NCI-H524 treated with DMSO at 0.1 percent for 48 hours (cell line): ENCODE measurements at regions not wholly inside any gene's neighbourhood (a gene's known extent, or its start where the extent isn't known, plus 50 kb on each side); places are given as distances from the start of the nearest gene placed in this dataset.

Experiments used
- DNase-seq: peaks from one replicate; lab custom pipeline; 2025; lab: John Stamatoyannopoulos, UW

GRCh38 chr19:28934631-28935030 is 278.3 kb downstream of the UQCRFS1 start:
- no peak for DNase-seq

GRCh38 chr19:28933039-28933438 is 279.9 kb downstream of the UQCRFS1 start:
- no peak for DNase-seq

DNA sequence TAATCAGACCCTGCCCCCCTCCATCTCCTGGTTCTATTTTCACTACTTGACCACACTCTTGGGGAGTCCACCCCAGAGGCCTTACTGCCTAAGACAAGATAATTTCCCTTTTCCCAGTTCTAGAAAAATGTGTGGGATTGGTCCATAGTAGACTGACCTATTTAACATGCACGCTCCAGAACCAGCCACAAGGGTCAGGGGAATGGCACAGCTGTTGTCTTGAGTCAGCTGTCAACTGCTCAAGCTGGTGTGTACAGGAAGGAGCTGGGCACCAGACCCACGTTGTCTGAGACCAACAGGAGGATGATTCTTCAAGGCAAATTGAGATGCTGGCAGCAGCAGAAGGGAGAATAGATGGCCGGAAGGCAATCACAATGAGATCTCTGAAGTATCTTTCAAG is 280.5 kb downstream of the UQCRFS1 start:
- no peak for DNase-seq

- no peak for DNase-seq
These were observed 283.9 kb downstream of the UQCRFS1 start for GRCh38 chr19:28929006-28929405.

DNA sequence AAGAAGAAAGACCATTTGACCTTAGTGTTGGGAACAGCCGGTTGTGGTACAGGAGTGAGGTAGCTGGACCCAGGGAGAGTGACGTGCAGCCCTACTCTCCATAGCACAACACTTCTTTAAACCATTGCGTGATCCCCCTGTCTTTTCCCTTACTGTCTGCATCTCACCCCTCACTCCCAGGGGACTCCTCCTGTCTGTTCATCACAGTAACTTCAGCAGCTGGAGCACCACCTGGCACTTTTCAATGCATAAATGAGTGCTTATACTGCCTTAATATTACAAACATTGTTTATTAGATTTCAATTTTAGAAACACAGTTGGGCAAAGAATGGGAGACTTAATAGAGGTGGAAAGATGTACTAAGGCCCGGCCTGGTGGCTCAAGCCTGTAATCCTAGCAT is 285.5 kb downstream of the UQCRFS1 start:
- DNase-seq: no peak

- no peak for DNase-seq
These were observed 292.5 kb downstream of the UQCRFS1 start for GRCh38 chr19:28920269-28921066.

DNA sequence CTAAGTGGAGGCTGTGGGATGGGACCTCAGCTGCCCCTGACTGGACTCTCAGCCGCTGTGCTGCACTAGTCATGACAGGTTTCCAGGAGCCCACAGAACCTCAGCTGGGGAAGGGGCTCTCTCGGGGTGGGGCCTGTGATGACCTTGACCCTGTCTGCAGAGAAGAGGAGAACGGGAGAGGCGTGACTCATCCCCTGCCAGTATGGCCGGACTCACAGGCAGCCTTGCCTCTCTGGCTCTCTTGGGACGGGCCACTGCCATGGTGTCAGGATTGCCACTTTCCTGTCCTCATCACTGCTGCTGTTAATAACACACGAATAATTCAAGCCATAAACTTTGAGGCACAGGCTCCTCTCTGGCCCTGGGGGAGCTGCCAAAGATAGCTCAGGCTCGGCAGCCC is 295.3 kb downstream of the UQCRFS1 start:
- DNase-seq: no peak

GRCh38 chr19:28915737-28916460 is 297.1 kb downstream of the UQCRFS1 start:
- DNase-seq: no peak

DNA sequence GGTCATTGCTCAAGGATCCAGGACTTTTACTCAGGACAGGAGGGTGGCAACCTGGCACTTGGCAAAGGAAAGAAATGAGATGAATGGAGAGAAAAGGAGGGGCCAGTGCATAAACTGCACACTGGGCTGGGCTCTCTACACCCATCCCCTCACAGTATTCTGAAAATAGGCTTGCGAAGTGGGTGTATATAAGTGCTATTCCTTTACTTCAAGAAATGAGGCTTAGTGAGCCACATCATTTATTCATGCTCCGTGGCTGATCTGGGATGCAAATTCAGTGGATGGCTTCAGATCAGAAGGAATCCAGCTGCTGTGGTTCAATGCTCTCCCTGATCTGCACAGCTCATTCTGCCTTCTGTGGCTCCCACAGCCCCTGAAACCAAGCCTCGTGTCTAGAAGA is 297.7 kb downstream of the UQCRFS1 start:
- no peak for DNase-seq

GRCh38 chr19:28914173-28914572 is 298.8 kb downstream of the UQCRFS1 start:
- no peak for DNase-seq

DNA sequence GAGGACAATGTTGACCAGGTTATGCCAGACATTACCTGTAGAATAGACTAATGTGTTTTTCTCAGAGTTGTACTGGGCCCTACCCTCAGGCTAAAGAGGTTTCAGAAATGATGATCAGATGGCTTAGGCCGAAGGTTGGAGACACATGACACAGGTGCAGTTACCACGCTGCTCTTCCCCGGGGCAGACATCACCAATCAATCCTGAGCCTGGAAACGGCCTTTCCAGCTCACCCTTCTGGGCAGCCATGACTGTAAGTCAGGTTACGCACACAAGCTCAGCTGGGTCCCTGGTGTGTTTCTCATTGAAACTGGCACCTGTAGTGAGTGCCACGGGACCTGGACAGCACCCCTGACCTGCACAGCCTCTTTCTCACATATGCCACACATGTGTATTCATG is 299.3 kb downstream of the UQCRFS1 start:
- DNase-seq: no peak

DNA sequence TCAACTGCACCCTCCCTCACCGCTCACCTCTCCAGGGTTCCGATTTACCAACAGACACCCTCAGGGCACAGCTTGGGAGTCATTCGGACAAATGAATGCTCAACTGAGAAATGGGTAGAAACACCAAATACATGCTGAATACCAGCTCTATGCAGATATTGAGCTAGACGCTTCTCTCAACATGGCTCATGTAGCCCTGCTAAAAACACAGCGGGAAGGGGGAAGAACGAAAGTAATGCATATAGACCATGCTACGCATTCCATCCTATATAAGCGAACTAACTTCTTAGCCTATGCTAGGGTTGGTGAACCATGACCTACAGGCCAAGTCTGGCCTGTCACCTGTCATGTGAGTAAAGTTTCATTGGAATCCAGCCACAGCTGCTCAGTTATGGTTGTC is 304.0 kb downstream of the UQCRFS1 start:
- no peak for DNase-seq

DNA sequence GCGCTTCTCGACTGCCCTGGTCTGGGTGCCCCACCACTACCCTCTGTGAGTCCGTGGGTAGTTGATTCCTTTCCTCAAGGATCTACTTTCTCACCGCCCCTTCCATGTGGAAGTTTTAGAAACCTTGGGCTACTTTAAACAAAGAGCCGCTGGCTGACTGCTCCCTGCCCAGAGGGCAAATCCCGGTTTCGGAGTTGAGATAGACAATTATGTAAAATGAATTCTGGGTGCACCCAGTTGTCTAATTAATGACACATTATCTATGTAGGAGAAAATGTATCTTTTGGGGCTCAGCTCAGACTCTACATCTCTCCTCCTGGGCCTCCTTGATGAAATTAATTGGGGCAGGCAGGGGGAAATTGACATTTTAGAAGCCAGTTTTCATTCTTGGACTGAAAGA is 305.4 kb downstream of the UQCRFS1 start:
- DNase-seq: no peak

- DNase-seq: no peak
These were observed 307.0 kb downstream of the UQCRFS1 start for GRCh38 chr19:28905996-28906395.

DNA sequence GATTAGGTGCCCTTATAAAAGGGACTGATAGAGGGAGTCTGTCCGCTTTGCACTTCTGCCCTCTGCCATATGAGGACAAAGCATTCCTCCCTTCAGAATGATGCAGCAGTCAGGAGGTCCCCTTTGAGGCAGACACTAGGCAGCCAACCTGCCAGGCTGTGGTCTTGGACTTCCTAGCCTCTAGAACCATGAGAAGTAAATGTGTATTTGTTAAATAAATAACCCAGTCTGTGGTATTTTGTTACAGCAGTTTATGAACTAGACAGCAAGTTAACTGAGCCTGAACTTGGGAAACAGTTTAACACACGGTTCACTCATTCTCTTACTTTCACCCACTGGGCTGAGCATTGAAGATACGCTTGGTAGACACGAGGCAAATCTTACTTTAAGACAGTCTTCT is 313.2 kb downstream of the UQCRFS1 start:
- DNase-seq: no peak

- no peak for DNase-seq
These were observed 314.7 kb downstream of the UQCRFS1 start for GRCh38 chr19:28898249-28898648.

DNA sequence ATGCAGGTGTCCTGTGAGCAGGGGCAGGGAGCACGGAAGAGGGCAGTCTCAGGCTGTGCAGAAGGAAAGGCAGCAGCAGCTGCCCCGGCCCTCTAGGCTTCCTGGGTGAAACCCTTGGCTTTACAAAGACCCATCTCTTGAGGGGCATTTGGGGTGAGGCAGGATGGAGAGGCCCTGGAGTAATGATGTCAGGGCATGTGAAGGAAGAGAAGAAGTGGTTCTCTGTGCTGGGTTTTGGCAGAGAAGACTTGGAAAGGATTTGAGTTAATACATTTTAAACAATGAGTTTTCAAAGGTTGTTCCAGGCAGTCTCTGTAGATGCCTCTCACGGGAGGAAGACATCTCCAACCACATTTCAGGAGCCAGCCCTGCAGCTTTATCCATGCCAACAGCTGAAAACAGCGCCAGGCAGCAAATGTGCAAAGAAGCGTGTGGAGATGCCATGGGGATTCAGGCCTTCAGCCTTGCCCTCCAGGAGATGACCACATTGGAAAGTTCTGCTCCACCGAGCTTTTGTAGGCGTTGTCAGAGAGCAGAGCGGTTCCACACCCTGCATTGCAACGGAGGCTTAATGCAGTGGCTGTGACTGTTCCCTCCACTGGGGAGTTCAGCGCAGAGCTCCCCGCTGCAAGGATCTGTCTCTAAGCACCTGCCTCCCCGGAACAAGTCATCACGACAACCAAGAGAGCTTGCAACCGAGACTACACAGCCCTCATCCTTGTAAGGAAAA is 322.8 kb downstream of the UQCRFS1 start:
- DNase-seq: no peak

DNA sequence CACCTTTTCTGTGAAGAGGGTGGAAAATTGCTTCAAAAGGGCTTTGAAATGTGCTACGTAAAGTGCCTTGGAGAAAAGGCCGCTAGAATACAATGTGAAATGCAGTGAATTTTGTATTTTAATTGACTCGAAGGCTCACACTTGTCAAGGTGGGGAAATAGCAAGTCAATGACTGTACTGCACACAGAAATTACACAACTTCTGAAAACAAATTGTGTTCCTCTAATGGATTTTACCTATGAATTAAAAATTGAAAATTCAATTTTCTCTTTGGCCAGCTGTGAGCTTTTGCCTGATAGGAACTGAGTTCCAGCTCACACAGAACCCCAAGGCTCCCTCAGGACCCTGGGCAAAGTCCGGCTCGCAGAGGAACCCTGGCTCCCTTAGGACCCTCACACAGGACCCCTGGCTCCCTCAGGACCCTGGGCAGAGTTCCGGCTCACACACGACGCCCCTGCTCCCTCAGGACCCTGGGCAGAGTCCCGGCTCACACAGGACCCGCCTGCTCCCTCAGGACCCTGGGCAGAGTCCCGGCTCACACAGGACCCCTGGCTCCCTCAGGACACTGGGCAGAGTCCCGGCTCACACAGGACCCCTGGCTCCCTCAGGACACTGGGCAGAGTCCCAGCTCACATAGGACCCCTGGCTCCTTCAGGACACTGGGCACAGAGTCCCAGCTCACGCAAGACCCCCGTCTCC is 324.9 kb downstream of the UQCRFS1 start:
- DNase-seq: no peak

GRCh38 chr19:28886708-28887107 is 326.2 kb downstream of the UQCRFS1 start:
- no peak for DNase-seq

DNA sequence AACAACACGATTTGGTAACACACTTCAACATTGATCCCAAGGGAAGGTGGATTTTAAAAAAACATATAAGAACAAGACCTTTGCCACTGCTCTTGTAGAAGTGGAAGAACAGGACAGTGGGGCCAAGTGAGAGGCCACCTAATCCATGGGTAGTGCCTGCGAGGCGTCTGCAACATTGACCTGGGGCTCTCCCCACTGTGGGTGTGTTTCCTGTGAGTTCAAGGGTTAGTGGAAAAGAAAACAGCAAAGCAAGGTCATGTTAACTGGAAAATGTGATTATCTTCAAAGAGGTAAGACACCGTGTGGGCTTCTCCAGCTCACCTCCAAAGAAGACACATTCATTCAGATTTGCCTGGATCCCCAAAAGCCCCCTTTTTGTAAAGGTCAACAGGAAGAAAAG is 327.0 kb downstream of the UQCRFS1 start:
- DNase-seq: no peak

DNA sequence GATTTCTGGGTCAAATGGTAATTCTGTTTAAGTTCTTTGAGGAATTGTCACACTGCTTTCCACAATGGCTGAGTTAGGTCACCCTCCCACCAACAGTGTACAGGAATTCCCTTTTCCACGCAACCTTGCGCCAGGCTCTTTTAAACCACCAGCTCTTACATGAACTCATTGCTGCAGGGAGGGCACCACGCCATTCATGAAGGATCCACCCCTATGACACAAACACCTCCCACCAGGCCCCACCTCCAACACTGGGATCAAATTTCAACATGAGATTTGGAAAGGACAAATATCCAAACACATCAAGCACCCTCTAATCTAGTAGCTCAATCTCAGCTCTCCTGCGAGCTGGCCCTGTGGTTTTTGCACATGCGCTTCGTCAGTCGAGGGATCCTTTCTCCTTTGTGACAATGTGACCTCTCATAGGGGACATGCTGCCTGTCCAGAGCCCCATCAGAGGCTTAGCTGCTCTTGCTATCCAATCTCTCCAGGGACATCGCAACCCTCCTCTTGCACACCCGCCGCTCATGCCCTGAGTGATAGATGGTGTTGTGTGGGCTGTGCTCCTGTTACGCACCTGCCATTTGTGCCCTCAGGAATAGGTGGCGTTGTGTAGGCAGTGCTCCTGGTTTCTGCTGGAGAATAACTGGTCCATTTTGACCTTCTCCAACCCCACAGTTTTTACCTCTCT is 328.0 kb downstream of the UQCRFS1 start:
- no peak for DNase-seq

DNA sequence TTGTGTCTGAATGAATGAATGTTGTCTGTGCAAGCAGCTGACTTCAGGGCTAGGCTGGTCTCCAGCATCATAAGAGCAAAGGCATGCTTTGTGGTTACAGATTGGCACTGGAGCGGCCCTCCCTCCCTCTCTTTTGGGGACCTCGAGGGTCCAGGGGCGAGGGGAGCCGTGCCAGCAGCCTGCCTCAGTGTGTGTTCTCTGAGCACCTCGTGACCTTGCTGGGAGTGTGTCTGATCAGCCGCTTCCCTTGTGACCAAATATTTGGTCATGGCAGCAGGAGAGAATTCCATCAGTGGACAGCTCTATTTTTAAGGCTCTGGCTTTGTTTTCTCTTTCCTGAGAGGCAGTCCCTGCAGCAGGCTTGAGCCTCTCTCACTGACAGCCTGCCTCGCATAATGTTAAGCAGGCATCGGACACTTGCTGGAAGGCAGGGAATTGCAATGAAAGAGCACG is 329.7 kb downstream of the UQCRFS1 start:
- DNase-seq: no peak
